Ascending aorta (tissue), 2 donors: ENCODE measurements at regions not wholly inside any gene's neighbourhood (a gene's known extent, or its start where the extent isn't known, plus 50 kb on each side); places are given as distances from the start of the nearest gene placed in this dataset.
A peak's percentile ranks its signal among the peaks of the same experiment; 100 is the strongest.

Experiments
- DNase-seq, 2 donors: peaks; one replicate each; pipeline ENCODE4 v3.0.0-alpha.2; 2019; ENCODE audit warnings: low spot score in 2 of 2
- H3K27ac ChIP-seq, 2 donors: fragments of 200-600 bp; sonication (generic); one replicate each; pipeline ENCODE4 v1.5.1; 2016 to 2017; ENCODE audit warnings: mild to moderate bottlenecking in 1 of 2
- H3K27me3 ChIP-seq: fragments of 200-600 bp; sonication (generic); one replicate; pipeline ENCODE4 v1.5.1; 2017
- H3K36me3 ChIP-seq, 2 donors: fragments of 200-600 bp; sonication (generic); one replicate each; pipeline ENCODE4 v1.5.1; 2016
- H3K4me1 ChIP-seq, 2 donors: fragments of 200-600 bp; sonication (generic); one replicate each; pipeline ENCODE4 v1.5.1; 2016 to 2017; ENCODE audit warnings: mild to moderate bottlenecking in 1 of 2
- H3K4me3 ChIP-seq, 2 donors: fragments of 200-600 bp; sonication (generic); one replicate each; pipeline ENCODE4 v1.5.1; 2016 to 2017; ENCODE audit warnings: mild to moderate bottlenecking in 1 of 2
- H3K9me3 ChIP-seq, 2 donors: fragments of 200-600 bp; sonication (generic); one replicate each; pipeline ENCODE4 v1.5.1; 2016
- intact Hi-C: fragments of 100-400 bp; cut with DNase I; formaldehyde crosslinking; loops from one replicate; pipeline ENCODE4 v1.15.1; 2023
- TF ChIP-seq, protein P1 (sequence below), 3 experiments: fragments of 200-600 bp in 2 of 3; fragments of 450-650 bp in 1 of 3; sonication (generic) in 2 of 3; IDR thresholded peaks; one replicate each; pipeline ENCODE4 v1.5.1; 2016 to 2019; ENCODE audit warnings: antibody characterized with exemption in 3 of 3, mild to moderate bottlenecking in 1 of 3, moderate library complexity in 1 of 3

DNA sequence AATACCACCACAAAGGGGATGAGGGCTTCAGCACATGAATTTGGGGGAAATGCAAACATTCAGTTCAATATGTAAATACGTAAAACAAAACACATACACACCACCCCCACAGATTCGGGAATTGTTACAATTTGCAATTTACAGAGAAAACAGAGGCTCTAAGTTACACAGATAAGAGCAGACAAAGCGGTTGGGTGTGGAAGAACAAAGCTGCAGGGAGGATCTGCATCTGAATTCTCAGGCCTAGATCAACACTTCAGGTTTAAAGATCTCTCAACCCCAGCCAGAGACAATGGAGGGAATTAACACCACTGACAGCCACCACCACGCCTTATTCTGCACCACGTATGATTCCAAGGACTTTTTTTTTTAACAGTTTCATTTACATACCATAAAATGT is 375.5 kb downstream of the BCL11B start:
- intact Hi-C loops: no loop called here
- Histone ChIP-seq H3K36me3 (no peaks in the 10 kb centered on the region), H3K27ac (no peak overlapping the region), H3K4me3 (no peak overlapping the region), H3K4me1 (no peaks in the 10 kb centered on the region), H3K9me3 (no peaks in the 10 kb centered on the region), H3K27me3 (no peaks in the 10 kb centered on the region)
- TF ChIP-seq, protein P1, sequence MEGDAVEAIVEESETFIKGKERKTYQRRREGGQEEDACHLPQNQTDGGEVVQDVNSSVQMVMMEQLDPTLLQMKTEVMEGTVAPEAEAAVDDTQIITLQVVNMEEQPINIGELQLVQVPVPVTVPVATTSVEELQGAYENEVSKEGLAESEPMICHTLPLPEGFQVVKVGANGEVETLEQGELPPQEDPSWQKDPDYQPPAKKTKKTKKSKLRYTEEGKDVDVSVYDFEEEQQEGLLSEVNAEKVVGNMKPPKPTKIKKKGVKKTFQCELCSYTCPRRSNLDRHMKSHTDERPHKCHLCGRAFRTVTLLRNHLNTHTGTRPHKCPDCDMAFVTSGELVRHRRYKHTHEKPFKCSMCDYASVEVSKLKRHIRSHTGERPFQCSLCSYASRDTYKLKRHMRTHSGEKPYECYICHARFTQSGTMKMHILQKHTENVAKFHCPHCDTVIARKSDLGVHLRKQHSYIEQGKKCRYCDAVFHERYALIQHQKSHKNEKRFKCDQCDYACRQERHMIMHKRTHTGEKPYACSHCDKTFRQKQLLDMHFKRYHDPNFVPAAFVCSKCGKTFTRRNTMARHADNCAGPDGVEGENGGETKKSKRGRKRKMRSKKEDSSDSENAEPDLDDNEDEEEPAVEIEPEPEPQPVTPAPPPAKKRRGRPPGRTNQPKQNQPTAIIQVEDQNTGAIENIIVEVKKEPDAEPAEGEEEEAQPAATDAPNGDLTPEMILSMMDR (IDR thresholded peaks at IDR 0.05): no peak
- DNase-seq: no peak

DNA sequence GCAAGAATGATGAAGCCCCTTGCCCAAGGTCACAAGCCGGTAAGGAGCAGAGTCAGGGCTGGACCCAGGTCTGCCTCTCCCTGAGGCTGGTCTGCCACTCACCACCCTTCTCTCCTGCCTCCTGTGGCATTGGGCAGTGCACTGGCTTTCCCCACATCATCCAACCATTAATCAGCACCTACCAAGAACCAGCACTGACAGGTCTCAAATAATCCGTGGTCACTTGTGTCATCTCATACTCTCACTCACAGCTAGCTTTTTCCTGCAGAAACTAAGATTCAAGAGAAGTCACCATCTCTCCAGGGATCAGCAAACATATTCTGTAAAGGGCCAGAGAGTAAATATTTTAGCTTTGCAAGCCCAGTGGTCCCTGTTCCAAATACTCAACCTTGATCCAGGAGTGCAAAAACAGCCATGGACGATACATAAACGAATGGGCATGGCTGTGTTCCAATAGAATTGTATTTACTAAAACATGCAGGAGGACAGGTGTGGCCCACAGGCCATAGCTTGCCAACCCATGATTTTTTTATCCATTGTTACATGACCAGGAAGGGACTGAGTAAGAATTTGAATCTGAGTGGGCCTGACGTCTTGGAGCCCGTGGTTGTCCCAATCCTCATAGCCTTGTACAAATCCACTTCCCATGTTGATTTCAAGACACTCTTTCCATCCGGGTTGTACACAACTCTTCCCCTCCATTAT is 374.2 kb downstream of the BCL11B start:
- intact Hi-C loops: no loop called here
- TF ChIP-seq, protein P1 (IDR thresholded peaks at IDR 0.05): no peak
- Histone ChIP-seq H3K27ac (no peak overlapping the region), H3K9me3 (no peaks in the 10 kb centered on the region), H3K4me1 (no peaks in the 10 kb centered on the region), H3K4me3 (no peak overlapping the region), H3K36me3 (no peaks in the 10 kb centered on the region), H3K27me3 (no peaks in the 10 kb centered on the region)
- DNase-seq: peak in 1 of 2 donors; percentile 39

DNA sequence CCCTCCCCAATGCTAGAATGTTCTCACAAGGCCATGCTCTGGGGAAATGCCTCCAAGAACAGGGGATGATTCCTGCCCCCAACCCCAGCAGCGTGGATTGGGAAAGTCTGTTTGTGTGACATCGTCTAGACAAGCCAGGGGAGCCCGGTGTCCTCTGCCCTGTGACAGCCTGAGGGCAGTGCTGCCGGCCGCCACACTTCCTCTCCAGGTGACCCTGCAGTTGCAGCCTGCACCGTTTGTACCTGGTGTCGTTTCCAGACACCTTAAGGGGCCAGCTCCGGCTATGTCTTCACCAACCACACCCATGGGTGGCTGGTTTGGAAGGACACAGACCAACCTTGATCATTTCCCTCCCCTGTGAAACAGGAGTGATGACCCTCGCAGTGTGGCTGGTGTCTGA is 372.6 kb downstream of the BCL11B start:
- TF ChIP-seq, protein P1 (IDR thresholded peaks at IDR 0.05): no peak
- intact Hi-C loops: no loop called here
- Histone ChIP-seq H3K4me3 (no peak overlapping the region), H3K36me3 (no peaks in the 10 kb centered on the region), H3K9me3 (no peaks in the 10 kb centered on the region), H3K4me1 (no peaks in the 10 kb centered on the region), H3K27ac (no peak overlapping the region), H3K27me3 (no peaks in the 10 kb centered on the region)
- peak in 1 of 2 donors; percentile 55 for DNase-seq

DNA sequence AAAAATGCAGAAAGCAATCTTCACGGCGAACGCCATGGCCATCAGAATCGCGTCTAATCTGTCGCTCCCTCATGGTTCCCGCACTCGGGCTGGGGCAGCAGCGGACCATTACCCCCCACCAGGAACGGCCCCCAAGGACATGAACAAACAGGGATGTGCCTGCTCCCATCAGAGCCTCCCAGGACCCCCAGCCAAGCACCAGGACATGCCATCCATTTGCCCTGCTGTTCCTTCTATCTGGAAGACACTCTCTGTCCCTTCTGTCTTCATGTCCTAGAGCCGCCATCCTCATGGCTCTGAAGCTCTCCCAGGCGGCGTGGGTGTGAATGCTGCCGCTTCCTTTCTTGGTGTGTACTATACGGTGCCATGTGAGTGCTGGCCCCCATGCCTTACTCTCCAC is 371.8 kb downstream of the BCL11B start:
- TF ChIP-seq, protein P1 (IDR thresholded peaks at IDR 0.05): no peak
- Histone ChIP-seq H3K9me3 (no peaks in the 10 kb centered on the region), H3K4me1 (no peaks in the 10 kb centered on the region), H3K4me3 (no peak overlapping the region), H3K36me3 (no peaks in the 10 kb centered on the region), H3K27ac (no peak overlapping the region), H3K27me3 (no peaks in the 10 kb centered on the region)
- intact Hi-C loops: no loop called here
- peak in 1 of 2 donors; percentile 54 for DNase-seq

DNA sequence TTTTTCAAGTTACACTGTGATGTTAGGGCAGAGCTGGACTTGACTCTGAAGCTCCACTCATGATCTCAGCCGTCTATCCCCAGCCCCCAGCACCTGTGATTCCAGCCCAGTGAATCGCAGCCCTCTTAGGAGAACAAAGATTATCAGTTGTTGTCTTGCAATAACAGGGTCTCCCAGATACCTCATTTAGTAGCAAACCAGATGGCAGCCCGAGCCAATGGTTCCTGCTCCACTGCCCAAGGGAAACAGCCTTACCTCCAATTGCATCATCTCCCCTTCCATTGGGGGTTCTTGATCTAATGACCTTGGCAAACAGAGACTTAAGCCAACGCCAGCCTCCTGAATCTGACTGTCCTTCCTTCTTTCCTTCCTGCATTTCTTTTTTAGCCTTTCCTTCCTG is 371.2 kb downstream of the BCL11B start:
- Histone ChIP-seq H3K36me3 (no peaks in the 10 kb centered on the region), H3K4me3 (no peak overlapping the region), H3K4me1 (no peaks in the 10 kb centered on the region), H3K9me3 (no peaks in the 10 kb centered on the region), H3K27me3 (no peaks in the 10 kb centered on the region), H3K27ac (no peak overlapping the region)
- intact Hi-C loops: no loop called here
- peak in 1 of 2 donors; percentile 33 for DNase-seq
- TF ChIP-seq, protein P1 (IDR thresholded peaks at IDR 0.05): no peak
